ENCODE measurements at regions not wholly inside any gene's neighbourhood (a gene's known extent, or its start where the extent isn't known, plus 50 kb on each side); places are given as distances from the start of the nearest gene placed in this dataset.
"Not testable (repeated sequence)": the region's sequence is repeated elsewhere in the genome, so short reads cannot be mapped to it uniquely, and the experiment has no call there.

GRCh38 chr14:105991677-105992076 lies 465.3 kb downstream of the TMEM121 start:
- DNase-seq: not testable (repeated sequence)

- no peak for DNase-seq
These were observed 467.4 kb downstream of the TMEM121 start for GRCh38 chr14:105993814-105994213.

GRCh38 chr14:105995011-105995710 lies 468.8 kb downstream of the TMEM121 start:
- not testable (repeated sequence) for DNase-seq

- DNase-seq: not testable (repeated sequence)
These were observed 472.2 kb downstream of the TMEM121 start for GRCh38 chr14:105998597-105998996.

- DNase-seq: no peak
These were observed 473.1 kb downstream of the TMEM121 start for GRCh38 chr14:105999361-106000028.

GRCh38 chr14:106000029-106000511 lies 473.7 kb downstream of the TMEM121 start:
- not testable (repeated sequence) for DNase-seq

- DNase-seq: not testable (repeated sequence)
These were observed 474.9 kb downstream of the TMEM121 start for GRCh38 chr14:106001277-106001676.

- no peak for DNase-seq
These were observed 477.0 kb downstream of the TMEM121 start for GRCh38 chr14:106003351-106003750.

- DNase-seq: not testable (repeated sequence)
These were observed 478.8 kb downstream of the TMEM121 start for GRCh38 chr14:106004937-106005795.

GRCh38 chr14:106006043-106006442 lies 479.7 kb downstream of the TMEM121 start:
- DNase-seq: not testable (repeated sequence)

- DNase-seq: not testable (repeated sequence)
These were observed 480.3 kb downstream of the TMEM121 start for GRCh38 chr14:106006716-106007115.

- DNase-seq: no peak
These were observed 484.4 kb downstream of the TMEM121 start for GRCh38 chr14:106010783-106011182.

GRCh38 chr14:106011631-106012360 lies 485.4 kb downstream of the TMEM121 start:
- DNase-seq: not testable (repeated sequence)

- not testable (repeated sequence) for DNase-seq
These were observed 486.0 kb downstream of the TMEM121 start for GRCh38 chr14:106012361-106012725.

GRCh38 chr14:106013879-106014376 lies 487.5 kb downstream of the TMEM121 start:
- DNase-seq: no peak

GRCh38 chr14:106017952-106018351 lies 491.6 kb downstream of the TMEM121 start:
- DNase-seq: not testable (repeated sequence)

GRCh38 chr14:106021832-106022231 lies 495.4 kb downstream of the TMEM121 start:
- DNase-seq: no peak

GRCh38 chr14:106022648-106023047 lies 496.3 kb downstream of the TMEM121 start:
- not testable (repeated sequence) for DNase-seq

GRCh38 chr14:106023411-106023810 lies 497.0 kb downstream of the TMEM121 start:
- DNase-seq: no peak

GRCh38 chr14:106024983-106025604 lies 498.7 kb downstream of the TMEM121 start:
- DNase-seq: no peak

- no peak for DNase-seq
These were observed 499.6 kb downstream of the TMEM121 start for GRCh38 chr14:106026026-106026425.

GRCh38 chr14:106027759-106028158 lies 501.4 kb downstream of the TMEM121 start:
- DNase-seq: not testable (repeated sequence)
